ENCODE measurements at regions not wholly inside any gene's neighbourhood (a gene's known extent, or its start where the extent isn't known, plus 50 kb on each side); places are given as distances from the start of the nearest gene placed in this dataset.

DNA sequence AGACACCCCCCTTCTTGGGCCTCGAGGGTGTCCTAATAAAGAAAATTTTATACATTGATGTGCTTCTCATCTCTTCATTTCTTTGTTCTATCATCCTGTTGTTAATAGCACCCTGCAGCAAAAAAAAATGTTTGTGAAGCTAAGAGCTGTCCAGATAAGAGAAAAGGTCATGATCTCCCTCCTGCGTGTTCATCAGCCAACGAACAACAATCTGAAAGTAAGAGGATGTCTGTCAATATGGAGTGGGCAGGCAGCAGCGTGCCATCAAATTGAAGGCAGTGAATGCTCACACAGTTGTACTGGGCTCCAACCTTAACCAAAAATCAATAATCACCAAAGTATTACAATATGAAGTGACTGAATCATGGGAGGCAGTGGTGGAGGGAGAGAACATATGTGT lies 418.6 kb upstream of the ONECUT1 start:
- ATAC-seq = no peak
- Histone ChIP-seq H3K4me3 (ENCODE audit: low read length) (no peak overlapping the region), H3K27ac (ENCODE audit: low read length) (no peak overlapping the region), H3K4me1 (ENCODE audit: control insufficient read depth, insufficient read depth, low read length) (no peaks in the 10 kb centered on the region), H3K9me3 (ENCODE audit: control insufficient read depth, insufficient read depth, low read length) (no peaks in the 10 kb centered on the region), H3K36me3 (ENCODE audit: control insufficient read depth, insufficient read depth, low read length) (no peaks in the 10 kb centered on the region), H3K27me3 (ENCODE audit: control insufficient read depth, insufficient read depth, low read length) (no peaks in the 10 kb centered on the region)
- Mint-ChIP-seq H3K4me1 (no peaks in the 10 kb centered on the region), H3K36me3 (no peaks in the 10 kb centered on the region), H3K4me3 (no peak overlapping the region), H3K9me3 (peaks cover 0 to 7% of the 10 kb centered on the region in 2 donors), H3K27ac (no peak overlapping the region), H3K27me3 (ENCODE audit: low read depth in 2 of 2) (no peaks in the 10 kb centered on the region)
- TF ChIP-seq, protein P1, sequence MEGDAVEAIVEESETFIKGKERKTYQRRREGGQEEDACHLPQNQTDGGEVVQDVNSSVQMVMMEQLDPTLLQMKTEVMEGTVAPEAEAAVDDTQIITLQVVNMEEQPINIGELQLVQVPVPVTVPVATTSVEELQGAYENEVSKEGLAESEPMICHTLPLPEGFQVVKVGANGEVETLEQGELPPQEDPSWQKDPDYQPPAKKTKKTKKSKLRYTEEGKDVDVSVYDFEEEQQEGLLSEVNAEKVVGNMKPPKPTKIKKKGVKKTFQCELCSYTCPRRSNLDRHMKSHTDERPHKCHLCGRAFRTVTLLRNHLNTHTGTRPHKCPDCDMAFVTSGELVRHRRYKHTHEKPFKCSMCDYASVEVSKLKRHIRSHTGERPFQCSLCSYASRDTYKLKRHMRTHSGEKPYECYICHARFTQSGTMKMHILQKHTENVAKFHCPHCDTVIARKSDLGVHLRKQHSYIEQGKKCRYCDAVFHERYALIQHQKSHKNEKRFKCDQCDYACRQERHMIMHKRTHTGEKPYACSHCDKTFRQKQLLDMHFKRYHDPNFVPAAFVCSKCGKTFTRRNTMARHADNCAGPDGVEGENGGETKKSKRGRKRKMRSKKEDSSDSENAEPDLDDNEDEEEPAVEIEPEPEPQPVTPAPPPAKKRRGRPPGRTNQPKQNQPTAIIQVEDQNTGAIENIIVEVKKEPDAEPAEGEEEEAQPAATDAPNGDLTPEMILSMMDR (IDR thresholded peaks at IDR 0.05) = no peak
- intact Hi-C loops (cut with micrococcal nuclease) = no loop called here
- WGBS (ENCODE audit: insufficient coverage) = 86% methylated on average over 3 of the region's 4 CpGs
- no peak for DNase-seq

DNA sequence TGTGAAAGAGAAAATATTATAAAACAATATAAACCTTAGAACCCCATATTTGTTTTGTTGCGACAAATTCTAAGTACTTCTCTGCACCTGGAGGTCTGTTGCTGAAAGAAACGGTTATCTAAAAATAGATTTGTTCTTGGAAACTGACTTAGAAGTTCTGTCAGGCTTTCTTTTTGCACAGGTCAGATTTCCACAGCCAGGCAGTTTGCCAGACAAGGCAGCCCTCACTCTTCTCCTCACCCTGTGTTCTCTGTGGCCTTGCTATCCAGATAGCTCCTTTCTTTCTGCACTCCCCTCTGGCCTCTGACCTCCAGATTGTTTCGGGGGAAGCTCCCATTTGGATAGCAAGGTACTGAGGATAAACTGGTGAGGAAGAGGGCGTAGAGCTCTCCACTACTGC lies 413.3 kb upstream of the ONECUT1 start:
- Mint-ChIP-seq H3K27ac (no peak overlapping the region), H3K4me3 (no peak overlapping the region), H3K27me3 (ENCODE audit: low read depth in 2 of 2) (no peaks in the 10 kb centered on the region), H3K9me3 (peaks cover 0 to 7% of the 10 kb centered on the region in 2 donors), H3K36me3 (no peaks in the 10 kb centered on the region), H3K4me1 (no peaks in the 10 kb centered on the region)
- Histone ChIP-seq H3K9me3 (ENCODE audit: control insufficient read depth, insufficient read depth, low read length) (no peaks in the 10 kb centered on the region), H3K27me3 (ENCODE audit: control insufficient read depth, insufficient read depth, low read length) (no peaks in the 10 kb centered on the region), H3K4me3 (ENCODE audit: low read length) (no peak overlapping the region), H3K27ac (ENCODE audit: low read length) (no peak overlapping the region), H3K36me3 (ENCODE audit: control insufficient read depth, insufficient read depth, low read length) (no peaks in the 10 kb centered on the region), H3K4me1 (ENCODE audit: control insufficient read depth, insufficient read depth, low read length) (no peaks in the 10 kb centered on the region)
- DNase-seq = no peak
- WGBS (ENCODE audit: insufficient coverage) = 28% methylated on average over 3 of the region's 4 CpGs
- ATAC-seq = no peak
- intact Hi-C loops (cut with micrococcal nuclease) = no loop called here
- TF ChIP-seq, protein P1 (IDR thresholded peaks at IDR 0.05) = no peak

DNA sequence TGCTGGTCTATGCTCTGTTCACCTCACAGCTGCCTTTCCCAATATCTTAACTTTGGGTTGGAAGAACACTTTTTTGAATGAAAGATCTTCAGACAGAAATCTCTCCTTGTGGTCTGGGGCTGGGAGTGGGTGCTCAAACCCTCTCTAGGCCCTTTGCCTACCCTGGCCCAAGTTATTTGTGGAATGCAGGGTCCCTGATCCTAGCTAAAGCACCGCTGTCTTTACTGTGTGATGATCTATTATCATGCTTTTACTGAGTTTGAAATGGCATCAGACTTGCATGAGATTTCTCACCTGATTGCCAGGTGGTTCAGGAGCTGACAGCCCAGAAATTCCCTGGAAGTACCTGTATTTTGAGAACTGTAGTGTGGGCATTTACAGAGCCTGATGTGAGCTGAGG lies 412.7 kb upstream of the ONECUT1 start:
- Mint-ChIP-seq H3K9me3 (peaks cover 0 to 7% of the 10 kb centered on the region in 2 donors), H3K4me3 (no peak overlapping the region), H3K27ac (no peak overlapping the region), H3K4me1 (no peaks in the 10 kb centered on the region), H3K36me3 (no peaks in the 10 kb centered on the region), H3K27me3 (ENCODE audit: low read depth in 2 of 2) (no peaks in the 10 kb centered on the region)
- no peak overlapping the region for H3K27ac ChIP-seq (ENCODE audit: low read length)
- H3K4me1 ChIP-seq (ENCODE audit: control insufficient read depth, insufficient read depth, low read length) = no peaks in the 10 kb centered on the region
- WGBS (ENCODE audit: insufficient coverage) = 76% methylated on average over 1 of the region's 1 CpG
- no peaks in the 10 kb centered on the region for H3K9me3 ChIP-seq (ENCODE audit: control insufficient read depth, insufficient read depth, low read length)
- ATAC-seq (no peak), DNase-seq (no peak)
- no peak overlapping the region for H3K4me3 ChIP-seq (ENCODE audit: low read length)
- TF ChIP-seq, protein P1 (IDR thresholded peaks at IDR 0.05) = no peak
- intact Hi-C loops (cut with micrococcal nuclease) = no loop called here
- H3K36me3 ChIP-seq (ENCODE audit: control insufficient read depth, insufficient read depth, low read length) = no peaks in the 10 kb centered on the region
- no peaks in the 10 kb centered on the region for H3K27me3 ChIP-seq (ENCODE audit: control insufficient read depth, insufficient read depth, low read length)

DNA sequence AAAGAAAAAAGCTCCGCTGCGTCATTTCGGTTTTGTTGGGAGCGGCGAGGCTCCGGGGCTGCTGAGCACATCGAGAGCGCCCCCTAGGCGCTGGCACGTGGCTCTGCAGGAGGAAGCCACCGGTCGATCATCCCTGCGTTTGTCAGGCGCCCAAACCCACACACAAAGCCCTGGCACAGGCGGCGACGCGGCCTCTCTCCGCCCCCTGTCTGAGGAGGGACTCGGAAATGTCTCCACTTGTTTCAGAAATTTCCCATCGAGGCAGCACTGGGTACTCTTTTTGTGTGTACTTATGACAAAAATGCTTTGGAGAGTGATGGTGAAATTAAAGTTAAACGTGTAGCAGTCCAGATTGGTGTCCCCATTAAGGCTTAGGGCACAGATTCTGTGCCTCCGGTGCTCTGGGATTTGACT lies 407.3 kb upstream of the ONECUT1 start:
- DNase-seq = peak in 1 of 2 donors; percentile 35
- Mint-ChIP-seq H3K27ac (no peak overlapping the region), H3K36me3 (no peaks in the 10 kb centered on the region), H3K4me3 (no peak overlapping the region), H3K27me3 (ENCODE audit: low read depth in 2 of 2) (no peaks in the 10 kb centered on the region), H3K9me3 (peaks cover 1 to 3% of the 10 kb centered on the region in 2 donors), H3K4me1 (no peaks in the 10 kb centered on the region)
- intact Hi-C loops (cut with micrococcal nuclease) = no loop called here
- H3K9me3 ChIP-seq (ENCODE audit: control insufficient read depth, insufficient read depth, low read length) = no peaks in the 10 kb centered on the region
- H3K27me3 ChIP-seq (ENCODE audit: control insufficient read depth, insufficient read depth, low read length) = no peaks in the 10 kb centered on the region
- no peak overlapping the region for H3K27ac ChIP-seq (ENCODE audit: low read length)
- H3K36me3 ChIP-seq (ENCODE audit: control insufficient read depth, insufficient read depth, low read length) = no peaks in the 10 kb centered on the region
- no peaks in the 10 kb centered on the region for H3K4me1 ChIP-seq (ENCODE audit: control insufficient read depth, insufficient read depth, low read length)
- no peak for ATAC-seq
- WGBS (ENCODE audit: insufficient coverage) = 7% methylated on average over 23 of the region's 23 CpGs
- TF ChIP-seq, protein P1 (IDR thresholded peaks at IDR 0.05) = no peak
- no peak overlapping the region for H3K4me3 ChIP-seq (ENCODE audit: low read length)

Measured in natural killer cell (primary cell).